Spleen (tissue), 7 donors: ENCODE measurements at regions not wholly inside any gene's neighbourhood (a gene's known extent, or its start where the extent isn't known, plus 50 kb on each side); places are given as distances from the start of the nearest gene placed in this dataset.

Source experiments
- CTCF ChIP-seq, 11 experiments: fragments of 200-600 bp in 7 of 11; fragments of 450-650 bp in 4 of 11; sonication (generic) in 4 of 11; IDR thresholded peaks in 8 of 11; conservative IDR thresholded peaks in 3 of 11; 1 replicate in 7 of 11; 2 replicates in 4 of 11; pipeline versions ENCODE4 v1.4.0 to v1.8.0; 2016 to 2021; ENCODE audit warnings: antibody characterized with exemption in 11 of 11, inconsistent platforms in 4 of 11, mild to moderate bottlenecking in 1 of 11
- POLR2A ChIP-seq, 3 donors: fragments of 450-650 bp; IDR thresholded peaks; one replicate each; pipeline ENCODE4 v1.5.1; 2017; ENCODE audit warnings: antibody characterized with exemption in 3 of 3, mild to moderate bottlenecking in 1 of 3
- donor health status: DM: no; HTN: no; CAD: no; lungs with moderate emphysema.
- donor health status: DM: no; HTN: no; CAD: no.
- donor health status: DM: no; HTN: no; CAD: no.

- TF ChIP-seq POLR2A (IDR thresholded peaks at IDR 0.05) (no peak), CTCF (IDR thresholded peaks at IDR 0.05 in 8 of 11, conservative IDR thresholded peaks at IDR 0.05 in 3 of 11) (no peak)
Measured at GRCh38 chr4:24001486-24002329, 111.9 kb upstream of the PPARGC1A start.
